ENCODE measurements at regions not wholly inside any gene's neighbourhood (a gene's known extent, or its start where the extent isn't known, plus 50 kb on each side); places are given as distances from the start of the nearest gene placed in this dataset.

DNA sequence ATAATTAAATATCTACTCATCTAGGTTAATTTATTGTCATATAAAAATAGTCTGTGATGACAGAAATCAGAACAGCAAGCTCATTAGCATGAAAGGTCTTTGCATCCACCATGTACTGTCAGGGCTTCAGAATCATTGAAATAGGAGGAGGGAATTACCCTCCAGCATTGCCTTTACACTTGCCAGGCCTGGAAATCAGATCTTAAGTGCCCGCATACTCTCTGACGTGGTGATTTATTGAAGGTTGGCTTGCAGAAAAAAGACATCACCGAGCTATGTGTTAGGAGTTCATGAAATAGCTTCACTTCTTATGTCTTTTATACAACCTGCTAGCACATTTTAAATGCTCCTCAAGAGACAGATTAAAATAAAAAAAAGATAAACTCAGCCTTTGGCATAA lies 661.7 kb upstream of the SLITRK1 start:
- DNase-seq (no peak), ATAC-seq (ENCODE audit: low read depth) (no peak)
- ChIA-PET CTCF (no interaction called here), POLR2A (no interaction called here)
- H3K36me3 Mint-ChIP-seq (ENCODE audit: low read depth), result no peaks in the 10 kb centered on the region
- no peak for TF ChIP-seq CTCF (IDR thresholded peaks at IDR 0.05)
- H3K27ac Mint-ChIP-seq, result no peak overlapping the region
- no peaks in the 10 kb centered on the region for H3K4me1 Mint-ChIP-seq
- H3K4me3 Mint-ChIP-seq, result no peak overlapping the region
- no peaks in the 10 kb centered on the region for H3K27me3 Mint-ChIP-seq
- H3K9me3 Mint-ChIP-seq, result peaks cover 8% of the 10 kb centered on the region
- intact Hi-C loops (cut with micrococcal nuclease), result no loop called here

GRCh38 chr13:84542348-84542747 lies 660.1 kb upstream of the SLITRK1 start:
- no peak for ATAC-seq (ENCODE audit: low read depth)
- intact Hi-C loops (cut with micrococcal nuclease), result no loop called here

DNA sequence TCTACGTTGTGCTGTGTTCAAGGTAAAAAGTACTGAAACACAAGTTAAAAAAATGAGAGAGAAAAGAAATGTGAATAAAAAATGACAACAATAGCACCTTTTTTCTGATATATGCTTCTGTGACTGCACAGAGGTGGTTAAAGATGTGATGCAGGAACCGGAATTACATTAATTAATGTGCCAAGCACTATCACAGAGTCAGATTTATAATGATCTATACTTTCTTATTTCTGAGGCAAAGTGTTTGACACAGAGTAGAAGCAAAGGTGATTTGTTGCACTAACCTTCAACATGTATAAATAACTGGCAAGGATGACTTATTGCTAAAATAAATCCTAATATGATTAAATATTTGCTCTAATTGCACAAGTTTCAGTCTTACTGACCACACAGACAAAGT lies 654.6 kb upstream of the SLITRK1 start:
- CTCF ChIA-PET, result no interaction called here
- ATAC-seq (ENCODE audit: low read depth) (no peak), DNase-seq (no peak)
- H3K4me1 Mint-ChIP-seq, result no peaks in the 10 kb centered on the region
- H3K27ac Mint-ChIP-seq, result no peak overlapping the region
- intact Hi-C loops (cut with micrococcal nuclease), result no loop called here
- no peak for TF ChIP-seq CTCF (IDR thresholded peaks at IDR 0.05)
- POLR2A ChIA-PET, result no interaction called here
- no peak overlapping the region for H3K4me3 Mint-ChIP-seq
- peaks cover 5% of the 10 kb centered on the region for H3K9me3 Mint-ChIP-seq
- H3K36me3 Mint-ChIP-seq (ENCODE audit: low read depth), result no peaks in the 10 kb centered on the region
- H3K27me3 Mint-ChIP-seq, result no peaks in the 10 kb centered on the region

More at GRCh38 chr13:84542348-84542747, 660.1 kb upstream of the SLITRK1 start:
- no peak for TF ChIP-seq CTCF (IDR thresholded peaks at IDR 0.05)
- Mint-ChIP-seq H3K9me3 (peaks cover 8% of the 10 kb centered on the region), H3K27me3 (no peaks in the 10 kb centered on the region), H3K36me3 (ENCODE audit: low read depth) (no peaks in the 10 kb centered on the region), H3K27ac (no peak overlapping the region), H3K4me3 (no peak overlapping the region), H3K4me1 (no peaks in the 10 kb centered on the region)
- POLR2A ChIA-PET, result no interaction called here
- CTCF ChIA-PET, result no interaction called here
- DNase-seq, result no peak

DNA sequence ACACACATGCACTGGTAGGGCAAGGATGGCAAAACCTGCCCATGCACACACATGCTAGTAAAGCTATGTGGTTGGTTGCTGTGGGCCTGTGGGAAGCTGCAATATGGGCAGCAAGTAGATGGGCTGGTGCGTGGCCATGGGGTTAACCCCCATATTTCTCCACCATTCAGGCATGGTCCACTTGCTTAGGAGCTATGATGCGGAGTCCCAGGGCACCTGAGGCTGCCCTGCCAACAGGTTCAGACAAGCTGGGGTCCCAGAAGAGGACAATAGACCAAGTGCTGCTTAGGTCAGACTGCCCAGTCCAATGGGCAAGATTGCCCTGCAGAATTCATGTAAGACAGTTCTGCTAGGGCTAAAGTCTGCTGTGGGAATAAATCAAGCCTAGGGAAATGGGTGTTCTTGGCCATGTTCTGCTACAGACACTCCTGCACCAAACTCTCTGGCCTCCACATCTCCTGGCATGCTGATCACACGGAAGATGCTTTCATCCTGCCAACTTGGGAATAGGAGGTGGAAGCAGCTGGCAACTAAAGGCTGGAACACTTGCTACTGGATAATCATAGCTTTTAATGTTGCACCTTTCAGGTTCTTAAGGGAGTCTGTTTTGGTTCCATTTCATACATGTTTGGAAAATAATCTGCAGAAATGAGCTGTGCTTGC lies 646.3 kb upstream of the SLITRK1 start:
- no peaks in the 10 kb centered on the region for H3K4me1 Mint-ChIP-seq
- H3K27me3 Mint-ChIP-seq, result no peaks in the 10 kb centered on the region
- DNase-seq (no peak), ATAC-seq (ENCODE audit: low read depth) (no peak)
- no peak overlapping the region for H3K4me3 Mint-ChIP-seq
- TF ChIP-seq CTCF (IDR thresholded peaks at IDR 0.05), result no peak
- no peak overlapping the region for H3K27ac Mint-ChIP-seq
- intact Hi-C loops (cut with micrococcal nuclease), result no loop called here
- no peaks in the 10 kb centered on the region for H3K36me3 Mint-ChIP-seq (ENCODE audit: low read depth)
- POLR2A ChIA-PET, result no interaction called here
- H3K9me3 Mint-ChIP-seq, result peaks cover 3% of the 10 kb centered on the region
- CTCF ChIA-PET, result no interaction called here

DNA sequence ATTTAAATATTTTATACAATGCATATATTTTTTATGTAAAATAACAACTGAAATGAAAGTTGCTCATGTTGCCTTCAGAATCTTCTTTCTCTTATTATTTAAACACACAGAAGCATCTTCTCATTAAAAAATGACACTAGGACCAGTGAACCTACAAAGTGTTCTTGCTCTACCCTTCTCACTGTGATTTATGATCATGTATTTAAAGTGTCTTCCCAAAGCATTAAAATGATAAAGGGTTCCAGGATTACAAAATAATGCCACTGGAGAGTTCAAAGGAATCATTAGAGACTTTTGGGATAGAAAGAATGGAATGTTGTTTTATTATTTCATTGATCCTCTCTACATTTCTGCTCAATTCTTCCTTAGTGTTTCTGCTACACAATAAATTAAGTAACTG lies 643.6 kb upstream of the SLITRK1 start:
- Mint-ChIP-seq H3K4me1 (no peaks in the 10 kb centered on the region), H3K27me3 (no peaks in the 10 kb centered on the region), H3K36me3 (ENCODE audit: low read depth) (no peaks in the 10 kb centered on the region), H3K9me3 (peaks cover 3% of the 10 kb centered on the region), H3K4me3 (no peak overlapping the region), H3K27ac (no peak overlapping the region)
- no peak for TF ChIP-seq CTCF (IDR thresholded peaks at IDR 0.05)
- POLR2A ChIA-PET, result no interaction called here
- ATAC-seq (ENCODE audit: low read depth) (no peak), DNase-seq (no peak)
- intact Hi-C loops (cut with micrococcal nuclease), result no loop called here
- CTCF ChIA-PET, result no interaction called here

All from activated B cell treated with CpG ODN at 0.5 μM for 24 hours (primary cell).